ENCODE measurements at regions not wholly inside any gene's neighbourhood (a gene's known extent, or its start where the extent isn't known, plus 50 kb on each side); places are given as distances from the start of the nearest gene placed in this dataset.

DNA sequence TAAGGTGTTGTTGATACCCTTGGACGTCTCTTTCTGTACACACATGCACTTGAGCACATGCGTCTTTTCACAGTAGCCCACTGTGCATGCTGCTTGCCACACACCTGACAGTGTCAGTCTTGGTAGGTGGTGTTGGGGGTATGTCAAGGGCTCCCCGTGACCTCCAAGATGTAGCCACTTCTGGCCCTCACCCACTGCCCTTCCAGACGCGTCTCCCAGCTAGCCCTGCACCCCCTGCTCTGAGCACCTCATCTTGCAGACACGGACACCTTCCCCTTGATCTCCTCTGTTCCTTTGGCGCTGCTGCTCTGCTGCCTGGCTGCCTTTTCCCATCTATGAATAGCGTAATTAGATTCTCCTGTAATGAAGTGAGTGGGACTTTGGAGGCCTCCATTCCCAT lies 75.2 kb upstream of the TNS3 start (continued):
- TF ChIP-seq RBBP5 (IDR thresholded peaks at IDR 0.05; ENCODE audit: borderline replicate concordance, low read depth, low read length) (no peak), SIRT6 (IDR thresholded peaks at IDR 0.05; ENCODE audit: low read length) (no peak), TEAD4 (IDR thresholded peaks at IDR 0.05; ENCODE audit: low read depth, low read length) (no peak)
